TTC549 (cell line): ENCODE measurements at regions not wholly inside any gene's neighbourhood (a gene's known extent, or its start where the extent isn't known, plus 50 kb on each side); places are given as distances from the start of the nearest gene placed in this dataset.

Experiments
- FAIRE-seq: peaks from 2 replicates; lab custom pipeline; 2012; peaks lifted over from hg19 to GRCh38; lab: Jason Lieb, UNC

- FAIRE-seq, result no peak
These were observed 1071.9 kb downstream of the IGSF11 start for GRCh38 chr3:117962750-117963149.

GRCh38 chr3:117963858-117964257 is 1070.8 kb downstream of the IGSF11 start:
- FAIRE-seq, result no peak

GRCh38 chr3:117964814-117965213 is 1069.8 kb downstream of the IGSF11 start:
- no peak for FAIRE-seq

- FAIRE-seq, result no peak
These were observed 1057.0 kb downstream of the IGSF11 start for GRCh38 chr3:117977504-117978228.

- FAIRE-seq, result no peak
These were observed 1055.2 kb downstream of the IGSF11 start for GRCh38 chr3:117979466-117979865.

GRCh38 chr3:117987256-117987655 is 1047.4 kb downstream of the IGSF11 start:
- FAIRE-seq, result no peak

GRCh38 chr3:117989982-117990381 is 1044.7 kb downstream of the IGSF11 start:
- no peak for FAIRE-seq

GRCh38 chr3:117990627-117991026 is 1044.0 kb downstream of the IGSF11 start:
- no peak for FAIRE-seq

GRCh38 chr3:117995842-117996437 is 1038.7 kb downstream of the IGSF11 start:
- no peak for FAIRE-seq

- FAIRE-seq, result no peak
These were observed 1037.2 kb downstream of the IGSF11 start for GRCh38 chr3:117997201-117998049.

- FAIRE-seq, result no peak
These were observed 1036.6 kb downstream of the IGSF11 start for GRCh38 chr3:117998071-117998470.

GRCh38 chr3:118000219-118000618 is 1034.4 kb downstream of the IGSF11 start:
- FAIRE-seq, result no peak

GRCh38 chr3:118001380-118001779 is 1033.3 kb downstream of the IGSF11 start:
- no peak for FAIRE-seq

GRCh38 chr3:118011910-118012309 is 1022.7 kb downstream of the IGSF11 start:
- FAIRE-seq, result no peak

- no peak for FAIRE-seq
These were observed 1005.6 kb downstream of the IGSF11 start for GRCh38 chr3:118029049-118029448.

- no peak for FAIRE-seq
These were observed 998.4 kb downstream of the IGSF11 start for GRCh38 chr3:118036215-118036614.

- no peak for FAIRE-seq
These were observed 979.3 kb downstream of the IGSF11 start for GRCh38 chr3:118055381-118055780.

- no peak for FAIRE-seq
These were observed 977.6 kb downstream of the IGSF11 start for GRCh38 chr3:118057086-118057485.

GRCh38 chr3:118059096-118059495 is 975.5 kb downstream of the IGSF11 start:
- FAIRE-seq, result no peak

- no peak for FAIRE-seq
These were observed 967.2 kb downstream of the IGSF11 start for GRCh38 chr3:118067439-118067838.

- no peak for FAIRE-seq
These were observed 958.8 kb downstream of the IGSF11 start for GRCh38 chr3:118075873-118076272.

GRCh38 chr3:118077332-118077731 is 957.3 kb downstream of the IGSF11 start:
- no peak for FAIRE-seq

- FAIRE-seq, result no peak
These were observed 953.8 kb downstream of the IGSF11 start for GRCh38 chr3:118080889-118081288.
